ENCODE measurements at regions not wholly inside any gene's neighbourhood (a gene's known extent, or its start where the extent isn't known, plus 50 kb on each side); places are given as distances from the start of the nearest gene placed in this dataset.

DNA sequence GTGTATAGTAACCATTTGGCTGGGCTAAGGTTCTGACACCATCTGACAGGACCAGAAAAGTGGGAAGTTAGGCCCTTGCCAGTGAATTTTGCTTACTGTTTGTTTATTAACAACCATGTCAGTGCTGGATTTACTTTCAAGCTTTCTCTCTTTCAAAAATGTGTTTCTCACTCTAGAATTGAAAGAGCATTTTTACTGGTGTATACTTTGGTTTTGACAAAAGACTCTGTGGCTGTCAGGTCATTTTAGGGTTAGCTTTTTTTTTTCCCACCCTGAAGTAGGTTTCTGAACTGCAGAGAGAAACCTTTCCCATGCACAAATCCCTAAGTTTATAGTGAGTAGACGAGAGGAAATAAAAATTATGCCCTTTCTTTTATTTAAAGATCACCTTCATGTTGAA, 230.0 kb upstream of the TBC1D5 start:
- TF ChIP-seq, protein P1, sequence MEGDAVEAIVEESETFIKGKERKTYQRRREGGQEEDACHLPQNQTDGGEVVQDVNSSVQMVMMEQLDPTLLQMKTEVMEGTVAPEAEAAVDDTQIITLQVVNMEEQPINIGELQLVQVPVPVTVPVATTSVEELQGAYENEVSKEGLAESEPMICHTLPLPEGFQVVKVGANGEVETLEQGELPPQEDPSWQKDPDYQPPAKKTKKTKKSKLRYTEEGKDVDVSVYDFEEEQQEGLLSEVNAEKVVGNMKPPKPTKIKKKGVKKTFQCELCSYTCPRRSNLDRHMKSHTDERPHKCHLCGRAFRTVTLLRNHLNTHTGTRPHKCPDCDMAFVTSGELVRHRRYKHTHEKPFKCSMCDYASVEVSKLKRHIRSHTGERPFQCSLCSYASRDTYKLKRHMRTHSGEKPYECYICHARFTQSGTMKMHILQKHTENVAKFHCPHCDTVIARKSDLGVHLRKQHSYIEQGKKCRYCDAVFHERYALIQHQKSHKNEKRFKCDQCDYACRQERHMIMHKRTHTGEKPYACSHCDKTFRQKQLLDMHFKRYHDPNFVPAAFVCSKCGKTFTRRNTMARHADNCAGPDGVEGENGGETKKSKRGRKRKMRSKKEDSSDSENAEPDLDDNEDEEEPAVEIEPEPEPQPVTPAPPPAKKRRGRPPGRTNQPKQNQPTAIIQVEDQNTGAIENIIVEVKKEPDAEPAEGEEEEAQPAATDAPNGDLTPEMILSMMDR (IDR thresholded peaks at IDR 0.05), result no peak
- TF ChIP-seq POLR2A (IDR thresholded peaks at IDR 0.05; ENCODE audit: low read length), result no peak
- no peak for TF ChIP-seq PBX3 (IDR thresholded peaks at IDR 0.05)
- no peak for TF ChIP-seq MAZ (IDR thresholded peaks at IDR 0.05; ENCODE audit: borderline replicate concordance, low read depth, low read length)
- no peak for TF ChIP-seq BHLHE40 (IDR thresholded peaks at IDR 0.05; ENCODE audit: low read depth, low read length)
- no peak for TF ChIP-seq NR3C1 (IDR thresholded peaks at IDR 0.05)
- no peak for TF ChIP-seq POLR2AphosphoS2 (conservative IDR thresholded peaks at IDR 0.05; ENCODE audit: low read length)
- TF ChIP-seq EP300 (IDR thresholded peaks at IDR 0.05), result no peak

Data from A549 (cell line).